ENCODE measurements at regions not wholly inside any gene's neighbourhood (a gene's known extent, or its start where the extent isn't known, plus 50 kb on each side); places are given as distances from the start of the nearest gene placed in this dataset.

DNA sequence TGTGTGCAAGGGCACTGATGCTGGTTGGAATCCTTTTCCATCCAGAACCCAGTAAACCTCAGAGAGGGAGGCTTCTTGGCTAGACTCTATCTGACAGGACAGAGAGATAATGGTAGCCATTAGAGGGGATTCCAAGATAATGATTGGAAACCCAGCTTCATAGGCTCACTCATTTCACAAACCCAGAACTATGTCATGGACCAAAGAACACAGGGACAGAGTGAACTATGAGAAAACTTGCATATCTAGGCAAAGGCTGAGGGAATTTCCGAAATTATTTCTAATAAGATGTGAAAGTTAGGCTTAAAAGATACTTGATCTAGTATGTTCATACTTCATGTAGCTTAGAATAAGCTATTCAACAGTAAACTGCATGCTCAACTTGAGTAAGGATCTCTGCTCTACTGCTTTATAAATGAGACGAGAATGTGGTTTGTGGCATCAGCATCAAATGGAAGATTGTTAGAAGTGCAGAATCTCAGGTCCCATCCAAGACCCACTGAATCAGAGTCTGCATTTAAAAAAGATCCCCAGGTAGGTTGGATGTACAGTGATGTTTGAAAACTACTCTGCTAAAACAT, 261.4 kb downstream of the DMRT2 start:
- Mint-ChIP-seq H3K4me1 (ENCODE audit: low read depth) (no peaks in the 10 kb centered on the region), H3K27me3 (no peaks in the 10 kb centered on the region), H3K4me3 (no peak overlapping the region), H3K27ac (no peak overlapping the region), H3K9me3 (ENCODE audit: low read depth) (no peaks in the 10 kb centered on the region), H3K36me3 (no peaks in the 10 kb centered on the region)

DNA sequence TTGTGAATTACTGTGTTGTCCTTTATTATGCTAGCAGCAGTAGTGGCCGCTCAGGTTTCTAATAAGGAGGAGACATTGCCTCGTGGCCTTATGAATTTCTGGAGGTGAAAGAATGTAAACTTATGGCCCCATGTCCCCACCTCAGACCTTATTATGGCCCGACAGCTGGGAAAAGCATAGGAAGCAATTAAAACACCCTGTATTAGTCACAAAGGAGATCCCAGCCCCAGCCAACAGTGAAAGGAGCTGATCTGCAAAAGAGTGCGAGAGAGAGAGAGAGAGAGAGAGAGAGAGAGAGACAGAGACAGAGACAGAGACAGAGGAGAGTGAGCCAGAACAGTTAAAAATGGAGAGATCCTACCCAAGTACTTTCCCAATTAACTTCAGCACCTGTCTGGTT, 269.3 kb downstream of the DMRT2 start:
- H3K27ac Mint-ChIP-seq, result no peak overlapping the region
- no peaks in the 10 kb centered on the region for H3K4me1 Mint-ChIP-seq (ENCODE audit: low read depth)
- no peaks in the 10 kb centered on the region for H3K9me3 Mint-ChIP-seq (ENCODE audit: low read depth)
- no peak overlapping the region for H3K4me3 Mint-ChIP-seq
- H3K27me3 Mint-ChIP-seq, result no peaks in the 10 kb centered on the region
- H3K36me3 Mint-ChIP-seq, result no peaks in the 10 kb centered on the region

- H3K36me3 Mint-ChIP-seq, result no peaks in the 10 kb centered on the region
- no peaks in the 10 kb centered on the region for H3K27me3 Mint-ChIP-seq
- H3K4me3 Mint-ChIP-seq, result no peak overlapping the region
- H3K9me3 Mint-ChIP-seq (ENCODE audit: low read depth), result no peaks in the 10 kb centered on the region
- no peaks in the 10 kb centered on the region for H3K4me1 Mint-ChIP-seq (ENCODE audit: low read depth)
- no peak overlapping the region for H3K27ac Mint-ChIP-seq
Observed at GRCh38 chr9:1320051-1320557, 269.9 kb downstream of the DMRT2 start.

GRCh38 chr9:1320607-1321195, 270.5 kb downstream of the DMRT2 start:
- H3K4me1 Mint-ChIP-seq (ENCODE audit: low read depth), result no peaks in the 10 kb centered on the region
- no peaks in the 10 kb centered on the region for H3K27me3 Mint-ChIP-seq
- H3K36me3 Mint-ChIP-seq, result no peaks in the 10 kb centered on the region
- no peak overlapping the region for H3K27ac Mint-ChIP-seq
- no peaks in the 10 kb centered on the region for H3K9me3 Mint-ChIP-seq (ENCODE audit: low read depth)
- no peak overlapping the region for H3K4me3 Mint-ChIP-seq

- Mint-ChIP-seq H3K27me3 (no peaks in the 10 kb centered on the region), H3K36me3 (no peaks in the 10 kb centered on the region), H3K27ac (no peak overlapping the region), H3K4me3 (no peak overlapping the region), H3K9me3 (ENCODE audit: low read depth) (no peaks in the 10 kb centered on the region), H3K4me1 (ENCODE audit: low read depth) (no peaks in the 10 kb centered on the region)
Observed at GRCh38 chr9:1327467-1327866, 277.3 kb downstream of the DMRT2 start.

DNA sequence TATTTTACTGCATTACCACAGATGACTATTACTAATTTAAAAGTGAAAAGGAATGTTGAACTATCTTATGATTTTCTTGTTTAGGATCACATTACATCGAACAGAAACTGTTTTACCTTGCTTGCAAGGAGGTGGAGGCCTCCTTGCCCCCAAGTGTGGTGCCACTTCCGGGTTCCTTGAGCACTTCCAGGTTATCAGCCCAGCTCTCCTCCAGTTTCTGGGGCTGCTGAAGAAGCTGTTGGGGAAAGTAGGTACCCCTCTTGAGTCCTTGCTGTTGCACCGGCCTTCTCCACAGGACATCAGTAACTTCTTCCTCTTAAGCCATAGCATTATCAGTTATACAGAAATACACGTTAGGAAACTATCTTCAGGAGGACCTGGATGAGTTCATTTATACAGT, 278.2 kb downstream of the DMRT2 start:
- H3K9me3 Mint-ChIP-seq (ENCODE audit: low read depth), result no peaks in the 10 kb centered on the region
- H3K4me3 Mint-ChIP-seq, result no peak overlapping the region
- no peak overlapping the region for H3K27ac Mint-ChIP-seq

DNA sequence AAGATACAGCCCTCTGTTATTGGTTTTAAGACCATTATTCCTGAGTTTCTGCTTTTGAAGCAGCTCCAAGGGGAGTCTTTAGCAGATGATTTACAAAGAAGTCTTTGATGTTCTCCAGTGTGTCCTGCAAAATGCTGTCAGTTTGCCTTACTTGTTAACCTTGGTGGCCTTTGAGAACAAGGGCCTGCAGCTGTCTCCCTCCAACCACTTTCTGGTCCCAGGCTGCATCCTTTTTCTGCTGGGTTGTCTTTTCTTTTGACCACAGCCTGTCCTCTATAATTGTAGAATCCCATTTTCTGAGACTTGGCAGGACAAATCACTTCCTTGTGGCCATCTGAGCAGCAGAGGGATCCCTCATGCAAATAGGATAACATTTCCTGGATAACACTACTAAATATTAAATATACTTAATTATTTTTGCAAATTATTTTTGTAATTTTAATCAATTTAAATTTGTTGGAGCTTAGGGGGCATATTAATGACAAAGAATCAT, 281.4 kb downstream of the DMRT2 start:
- no peaks in the 10 kb centered on the region for H3K9me3 Mint-ChIP-seq (ENCODE audit: low read depth)
- H3K4me3 Mint-ChIP-seq, result no peak overlapping the region
- no peaks in the 10 kb centered on the region for H3K27me3 Mint-ChIP-seq
- H3K36me3 Mint-ChIP-seq, result no peaks in the 10 kb centered on the region
- H3K27ac Mint-ChIP-seq, result no peak overlapping the region
- H3K4me1 Mint-ChIP-seq (ENCODE audit: low read depth), result no peaks in the 10 kb centered on the region

More for the DNA sequence above, 278.2 kb downstream of the DMRT2 start:
- no peaks in the 10 kb centered on the region for H3K27me3 Mint-ChIP-seq
- no peaks in the 10 kb centered on the region for H3K36me3 Mint-ChIP-seq
- H3K4me1 Mint-ChIP-seq (ENCODE audit: low read depth), result no peaks in the 10 kb centered on the region

GRCh38 chr9:1332156-1332555, 282.0 kb downstream of the DMRT2 start:
- H3K36me3 Mint-ChIP-seq, result no peaks in the 10 kb centered on the region
- H3K9me3 Mint-ChIP-seq (ENCODE audit: low read depth), result no peaks in the 10 kb centered on the region
- no peaks in the 10 kb centered on the region for H3K4me1 Mint-ChIP-seq (ENCODE audit: low read depth)
- H3K27ac Mint-ChIP-seq, result no peak overlapping the region
- no peak overlapping the region for H3K4me3 Mint-ChIP-seq
- no peaks in the 10 kb centered on the region for H3K27me3 Mint-ChIP-seq

- Mint-ChIP-seq H3K27ac (no peak overlapping the region), H3K27me3 (no peaks in the 10 kb centered on the region), H3K9me3 (ENCODE audit: low read depth) (no peaks in the 10 kb centered on the region), H3K36me3 (no peaks in the 10 kb centered on the region), H3K4me1 (ENCODE audit: low read depth) (no peaks in the 10 kb centered on the region), H3K4me3 (no peak overlapping the region)
Observed at GRCh38 chr9:1335174-1335573, 285.0 kb downstream of the DMRT2 start.

GRCh38 chr9:1337169-1337568, 287.0 kb downstream of the DMRT2 start:
- H3K27me3 Mint-ChIP-seq, result no peaks in the 10 kb centered on the region
- no peaks in the 10 kb centered on the region for H3K36me3 Mint-ChIP-seq
- no peaks in the 10 kb centered on the region for H3K4me1 Mint-ChIP-seq (ENCODE audit: low read depth)
- H3K27ac Mint-ChIP-seq, result no peak overlapping the region
- H3K9me3 Mint-ChIP-seq (ENCODE audit: low read depth), result no peaks in the 10 kb centered on the region
- no peak overlapping the region for H3K4me3 Mint-ChIP-seq

DNA sequence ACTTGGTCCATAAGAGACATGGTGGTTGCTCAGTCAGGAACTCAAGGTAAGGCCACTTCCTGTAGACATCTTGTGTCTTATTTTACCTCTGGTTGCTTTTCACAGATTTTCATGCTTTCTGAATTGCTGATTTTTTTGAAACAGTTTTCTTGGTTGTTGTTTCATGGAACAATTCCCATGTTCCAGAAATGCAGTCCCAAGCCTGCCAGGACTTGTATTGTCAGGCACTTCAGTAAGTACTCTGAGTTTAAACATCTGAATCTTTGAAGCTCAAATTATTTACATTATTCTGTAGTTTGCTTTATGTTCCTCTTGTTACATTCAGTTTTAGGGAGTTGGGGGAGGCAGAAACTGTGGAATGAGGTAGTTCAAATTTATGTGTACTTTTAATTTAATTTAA, 290.2 kb downstream of the DMRT2 start:
- no peaks in the 10 kb centered on the region for H3K36me3 Mint-ChIP-seq
- no peak overlapping the region for H3K27ac Mint-ChIP-seq
- H3K27me3 Mint-ChIP-seq, result no peaks in the 10 kb centered on the region
- no peaks in the 10 kb centered on the region for H3K4me1 Mint-ChIP-seq (ENCODE audit: low read depth)
- H3K4me3 Mint-ChIP-seq, result no peak overlapping the region
- H3K9me3 Mint-ChIP-seq (ENCODE audit: low read depth), result no peaks in the 10 kb centered on the region

GRCh38 chr9:1353291-1353690, 303.1 kb downstream of the DMRT2 start:
- no peak overlapping the region for H3K4me3 Mint-ChIP-seq
- H3K4me1 Mint-ChIP-seq (ENCODE audit: low read depth), result no peaks in the 10 kb centered on the region
- H3K27ac Mint-ChIP-seq, result no peak overlapping the region
- H3K36me3 Mint-ChIP-seq, result no peaks in the 10 kb centered on the region
- H3K27me3 Mint-ChIP-seq, result no peaks in the 10 kb centered on the region
- peaks cover 4% of the 10 kb centered on the region for H3K9me3 Mint-ChIP-seq (ENCODE audit: low read depth)

DNA sequence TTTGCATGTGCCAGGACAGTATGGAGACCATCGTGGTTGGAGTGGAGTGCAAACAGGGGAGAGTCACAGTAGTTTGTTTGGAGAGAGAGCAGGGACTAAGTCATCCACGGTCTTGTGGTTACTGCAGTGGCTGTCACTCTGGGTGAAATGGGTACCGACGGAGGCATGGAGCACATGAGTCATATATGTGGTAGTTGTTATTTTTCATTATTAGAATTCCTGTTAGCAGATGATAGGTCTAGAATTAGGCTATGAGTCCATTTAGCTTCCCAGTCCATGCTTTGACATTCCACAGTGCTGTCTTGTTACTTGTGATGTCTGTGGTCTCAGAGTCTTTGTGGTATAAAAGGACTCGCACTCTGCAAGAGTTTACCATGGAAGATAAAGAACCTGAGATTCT, 303.9 kb downstream of the DMRT2 start:
- H3K9me3 Mint-ChIP-seq (ENCODE audit: low read depth), result peaks cover 4% of the 10 kb centered on the region

DNA sequence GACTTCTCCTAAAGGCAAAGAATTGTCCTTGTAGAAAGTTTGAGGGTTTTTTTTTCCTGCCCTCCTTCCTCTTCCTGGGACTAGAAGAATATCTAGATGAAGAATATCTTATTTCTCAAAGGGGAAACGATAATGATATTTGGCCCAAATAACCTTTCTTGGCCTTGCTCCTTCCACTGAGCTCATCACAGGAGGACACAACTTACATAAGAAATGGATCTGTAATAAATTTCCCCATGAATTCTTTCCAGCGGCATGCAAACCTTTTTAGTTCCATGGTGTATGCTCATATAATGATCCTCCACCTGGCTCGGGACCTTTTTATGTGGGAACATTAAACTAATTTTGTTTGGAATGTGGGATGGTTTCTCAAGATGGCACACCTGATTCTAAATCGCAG, 304.4 kb downstream of the DMRT2 start:
- peaks cover 4% of the 10 kb centered on the region for H3K9me3 Mint-ChIP-seq (ENCODE audit: low read depth)
- H3K36me3 Mint-ChIP-seq, result no peaks in the 10 kb centered on the region
- H3K4me3 Mint-ChIP-seq, result no peak overlapping the region
- H3K27ac Mint-ChIP-seq, result no peak overlapping the region
- no peaks in the 10 kb centered on the region for H3K4me1 Mint-ChIP-seq (ENCODE audit: low read depth)
- no peaks in the 10 kb centered on the region for H3K27me3 Mint-ChIP-seq

More for the DNA sequence above, 303.9 kb downstream of the DMRT2 start:
- Mint-ChIP-seq H3K4me3 (no peak overlapping the region), H3K36me3 (no peaks in the 10 kb centered on the region), H3K27ac (no peak overlapping the region), H3K4me1 (ENCODE audit: low read depth) (no peaks in the 10 kb centered on the region), H3K27me3 (no peaks in the 10 kb centered on the region)

DNA sequence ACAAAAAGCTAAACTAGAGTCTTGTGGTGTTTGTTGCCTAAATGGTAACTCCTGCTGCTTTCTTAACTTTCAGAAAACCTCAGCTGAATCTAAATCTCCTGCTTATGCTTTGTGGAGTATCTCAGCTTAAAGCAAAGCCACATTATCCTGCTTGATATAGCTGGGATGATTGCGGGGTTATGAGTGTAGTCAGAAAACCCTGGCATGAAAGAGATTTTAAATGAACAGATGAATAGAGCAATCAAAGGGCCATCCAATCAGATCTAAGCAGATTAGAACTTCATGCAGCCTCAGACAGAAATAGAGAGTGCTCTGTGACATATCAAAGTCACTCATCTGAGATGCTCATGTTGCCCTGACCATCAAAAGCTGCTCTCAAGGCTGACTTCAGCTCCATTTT, 305.5 kb downstream of the DMRT2 start:
- H3K36me3 Mint-ChIP-seq, result no peaks in the 10 kb centered on the region
- H3K27ac Mint-ChIP-seq, result no peak overlapping the region
- no peak overlapping the region for H3K4me3 Mint-ChIP-seq
- no peaks in the 10 kb centered on the region for H3K4me1 Mint-ChIP-seq (ENCODE audit: low read depth)
- H3K27me3 Mint-ChIP-seq, result no peaks in the 10 kb centered on the region
- peaks cover 4% of the 10 kb centered on the region for H3K9me3 Mint-ChIP-seq (ENCODE audit: low read depth)

- no peak overlapping the region for H3K4me3 Mint-ChIP-seq
- H3K27ac Mint-ChIP-seq, result no peak overlapping the region
- peaks cover 10% of the 10 kb centered on the region for H3K4me1 Mint-ChIP-seq (ENCODE audit: low read depth)
- no peaks in the 10 kb centered on the region for H3K9me3 Mint-ChIP-seq (ENCODE audit: low read depth)
- no peaks in the 10 kb centered on the region for H3K36me3 Mint-ChIP-seq
- H3K27me3 Mint-ChIP-seq, result no peaks in the 10 kb centered on the region
Observed at GRCh38 chr9:1362845-1363244, 312.7 kb downstream of the DMRT2 start.
